NCI-H510A treated with DMSO at 0.1 percent for 48 hours (cell line): ENCODE measurements at regions not wholly inside any gene's neighbourhood (a gene's known extent, or its start where the extent isn't known, plus 50 kb on each side); places are given as distances from the start of the nearest gene placed in this dataset.

Experiments
- DNase-seq: peaks from one replicate; lab custom pipeline; 2025; lab: John Stamatoyannopoulos, UW

- DNase-seq = no peak
Measured at GRCh38 chr22:46090631-46091201, 59.6 kb upstream of the PPARA start.

- DNase-seq = no peak
Measured at GRCh38 chr22:46091277-46091977, 58.9 kb upstream of the PPARA start.

GRCh38 chr22:46092011-46092410 lies 58.3 kb upstream of the PPARA start:
- no peak for DNase-seq

- no peak for DNase-seq
Measured at GRCh38 chr22:46092670-46093410, 57.5 kb upstream of the PPARA start.

GRCh38 chr22:46093796-46094195 lies 56.5 kb upstream of the PPARA start:
- no peak for DNase-seq

- DNase-seq = no peak
Measured at GRCh38 chr22:46094676-46095075, 55.6 kb upstream of the PPARA start.

- DNase-seq = no peak
Measured at GRCh38 chr22:46096051-46096450, 54.3 kb upstream of the PPARA start.

- DNase-seq = no peak
Measured at GRCh38 chr22:46096706-46097230, 53.6 kb upstream of the PPARA start.

- no peak for DNase-seq
Measured at GRCh38 chr22:46097268-46097900, 52.9 kb upstream of the PPARA start.

- no peak for DNase-seq
Measured at GRCh38 chr22:46098525-46099475, 51.5 kb upstream of the PPARA start.

GRCh38 chr22:46099740-46100139 lies 50.6 kb upstream of the PPARA start:
- DNase-seq = no peak

GRCh38 chr22:46100401-46101105 lies 49.8 kb upstream of the PPARA start:
- no peak for DNase-seq
